GM18508 (cell line): ENCODE measurements at regions not wholly inside any gene's neighbourhood (a gene's known extent, or its start where the extent isn't known, plus 50 kb on each side); places are given as distances from the start of the nearest gene placed in this dataset.

Experiments used
- ATAC-seq: cut with Tn5 transposase; IDR thresholded peaks from one replicate; pipeline ENCODE4 v1.9.1; 2021; ENCODE audit warnings: moderate number of reproducible peaks; ENCODE audit not compliant: insufficient read depth, unreplicated experiment

- ATAC-seq, result no peak
These were observed 261.5 kb downstream of the BMP2 start for GRCh38 chr20:7029019-7029418.

GRCh38 chr20:7031222-7031621 lies 263.7 kb downstream of the BMP2 start:
- ATAC-seq, result no peak

DNA sequence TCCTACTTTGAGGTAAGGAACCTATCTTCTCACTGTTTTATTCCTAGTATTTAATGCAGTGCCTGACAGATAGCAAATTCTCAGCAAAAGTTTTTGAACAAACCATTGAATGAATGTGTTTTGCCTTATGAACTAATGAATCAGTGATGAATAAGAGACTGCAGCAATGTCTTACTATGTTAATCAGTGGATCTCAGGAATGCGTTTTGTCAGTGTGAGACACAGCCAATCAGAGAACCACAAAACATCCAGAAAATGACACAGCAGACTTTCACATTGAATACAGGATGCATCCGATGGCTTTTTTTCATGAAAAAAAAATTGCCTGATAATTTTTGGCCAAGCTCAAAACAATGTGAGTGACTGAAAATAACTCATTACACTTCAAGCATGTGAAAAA lies 270.5 kb downstream of the BMP2 start:
- ATAC-seq, result no peak

- no peak for ATAC-seq
These were observed 290.1 kb downstream of the BMP2 start for GRCh38 chr20:7057611-7058010.

DNA sequence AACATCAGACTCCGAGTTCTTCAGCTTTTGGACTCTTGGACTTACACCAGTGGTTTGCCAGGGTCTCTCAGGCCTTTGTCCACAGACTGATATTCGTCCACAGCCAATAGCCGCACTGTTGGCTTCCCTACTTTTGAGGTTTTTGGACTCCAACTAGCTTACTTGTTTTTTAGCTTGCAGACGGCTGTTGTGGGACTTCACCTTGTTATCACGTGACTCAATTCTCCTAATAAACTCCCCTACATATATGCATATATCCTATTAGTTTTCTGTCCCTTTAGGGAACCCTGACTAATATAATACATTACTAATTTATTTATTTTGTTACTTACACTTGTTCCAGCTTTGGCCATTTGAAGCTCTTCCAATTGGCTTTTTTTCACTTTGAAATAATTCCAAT lies 311.3 kb downstream of the BMP2 start:
- ATAC-seq, result no peak

DNA sequence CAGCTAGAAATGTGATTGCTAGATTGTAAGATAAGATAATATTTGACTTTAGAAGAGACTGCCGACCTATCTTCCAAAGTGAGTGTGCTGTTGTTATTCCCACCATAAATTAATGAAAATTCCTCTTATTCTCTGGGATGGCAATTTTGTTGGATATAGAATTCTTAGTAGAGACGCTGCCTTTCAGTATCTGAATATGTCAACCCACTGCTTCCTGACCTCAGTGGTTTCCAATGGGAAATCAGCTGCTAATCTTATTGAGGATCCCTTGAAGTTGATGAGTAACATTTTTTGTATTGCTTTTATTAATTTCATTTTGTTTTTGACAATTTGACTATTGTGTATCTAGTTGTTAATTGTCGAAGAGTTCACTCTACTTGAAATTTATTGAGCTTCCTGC lies 313.0 kb downstream of the BMP2 start:
- no peak for ATAC-seq

DNA sequence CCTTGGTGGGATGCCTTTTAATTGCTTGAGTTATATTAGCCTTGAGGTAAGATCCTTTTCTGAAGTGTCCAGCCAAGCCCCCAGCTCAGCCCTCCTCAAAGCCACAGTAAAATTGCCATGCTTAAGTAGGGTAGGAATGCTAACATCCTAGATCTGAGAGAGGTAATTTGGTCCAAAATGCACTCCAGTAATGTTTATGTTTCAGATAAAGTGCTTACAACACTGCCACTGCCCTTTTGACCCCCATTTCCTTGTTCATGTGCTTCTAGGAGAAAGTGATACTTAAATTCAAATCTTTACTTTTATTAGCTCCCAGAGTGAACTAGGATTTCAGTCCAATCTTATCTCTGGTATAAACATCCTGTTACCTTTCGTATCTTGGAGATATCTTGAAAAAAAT lies 318.0 kb downstream of the BMP2 start:
- ATAC-seq, result no peak

GRCh38 chr20:7087803-7088202 lies 320.3 kb downstream of the BMP2 start:
- ATAC-seq, result no peak

GRCh38 chr20:7090001-7090400 lies 322.5 kb downstream of the BMP2 start:
- ATAC-seq, result no peak

DNA sequence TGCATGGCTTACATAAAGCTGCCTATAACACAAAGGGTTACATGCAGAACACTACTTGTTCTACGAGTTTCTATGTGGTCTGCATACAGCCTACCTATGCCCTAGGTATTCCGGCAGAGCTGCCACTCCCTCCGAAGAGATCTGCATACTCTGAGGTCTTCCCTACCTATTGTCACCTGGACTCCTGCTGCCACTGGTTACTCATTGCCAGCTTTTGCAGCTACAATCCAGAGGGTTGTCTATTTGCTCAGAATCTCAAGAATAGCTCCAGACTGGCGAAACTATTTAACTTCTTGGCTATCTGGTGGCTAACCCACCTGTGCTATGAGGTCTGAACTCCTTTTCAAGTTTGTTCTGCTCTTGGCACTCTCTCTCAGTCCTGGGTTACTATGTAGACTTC lies 323.3 kb downstream of the BMP2 start:
- no peak for ATAC-seq

GRCh38 chr20:7091655-7092054 lies 324.2 kb downstream of the BMP2 start:
- no peak for ATAC-seq

DNA sequence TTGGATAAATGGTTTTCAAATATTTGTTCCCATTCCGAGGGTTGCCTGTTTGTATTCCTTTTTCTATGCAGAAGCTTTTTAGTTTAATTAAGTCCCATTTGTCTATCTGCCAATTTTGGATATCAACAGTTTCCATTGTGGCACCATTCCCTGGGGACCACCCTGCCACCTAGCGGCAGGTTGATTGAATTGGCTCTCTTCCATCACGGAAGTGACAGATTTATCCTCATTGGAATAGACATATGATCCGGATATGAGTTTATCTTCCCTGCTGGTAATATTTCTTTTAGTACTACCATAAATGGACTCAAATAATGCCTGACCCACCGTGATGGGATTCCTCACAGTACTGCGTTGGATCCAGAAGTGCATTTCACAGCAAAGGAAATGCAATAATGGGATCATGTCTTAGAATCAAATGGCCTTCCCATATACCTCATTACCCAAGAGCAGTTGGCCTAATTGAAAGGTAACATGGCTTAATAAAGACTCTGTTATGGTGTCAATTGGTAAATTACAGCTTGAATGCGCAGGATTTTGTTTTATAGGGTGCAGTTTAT lies 327.0 kb downstream of the BMP2 start:
- no peak for ATAC-seq

GRCh38 chr20:7106910-7107309 lies 339.4 kb downstream of the BMP2 start:
- no peak for ATAC-seq

- no peak for ATAC-seq
These were observed 341.4 kb downstream of the BMP2 start for GRCh38 chr20:7108929-7109328.

GRCh38 chr20:7113577-7114466 lies 346.3 kb downstream of the BMP2 start:
- ATAC-seq, result no peak

- ATAC-seq, result no peak
These were observed 356.0 kb downstream of the BMP2 start for GRCh38 chr20:7123457-7123856.

GRCh38 chr20:7124120-7124519 lies 356.6 kb downstream of the BMP2 start:
- ATAC-seq, result no peak

- no peak for ATAC-seq
These were observed 369.4 kb downstream of the BMP2 start for GRCh38 chr20:7136886-7137285.

GRCh38 chr20:7137395-7138151 lies 370.1 kb downstream of the BMP2 start:
- ATAC-seq, result peak; percentile 85

DNA sequence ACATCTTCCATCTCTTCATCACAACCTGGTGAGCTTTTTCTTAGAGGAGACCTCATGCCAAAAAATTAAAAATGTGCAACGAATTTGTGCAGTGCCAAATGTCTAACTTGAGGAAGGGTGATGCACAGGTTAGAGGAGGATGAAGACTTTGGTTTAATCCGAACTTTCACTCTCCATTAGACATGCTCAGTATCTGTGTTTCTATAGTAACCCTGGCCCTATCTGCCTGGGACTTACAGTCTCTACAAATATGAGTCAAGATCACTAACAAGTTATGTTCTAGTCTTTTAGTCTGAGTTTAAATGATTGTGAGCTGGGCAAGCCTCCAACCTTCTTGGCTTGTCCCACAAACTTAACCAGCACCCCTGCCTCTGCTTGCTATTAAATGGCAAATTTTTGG lies 377.0 kb downstream of the BMP2 start:
- ATAC-seq, result no peak

- no peak for ATAC-seq
These were observed 379.2 kb downstream of the BMP2 start for GRCh38 chr20:7146552-7147219.
